ENCODE measurements at regions not wholly inside any gene's neighbourhood (a gene's known extent, or its start where the extent isn't known, plus 50 kb on each side); places are given as distances from the start of the nearest gene placed in this dataset.

DNA sequence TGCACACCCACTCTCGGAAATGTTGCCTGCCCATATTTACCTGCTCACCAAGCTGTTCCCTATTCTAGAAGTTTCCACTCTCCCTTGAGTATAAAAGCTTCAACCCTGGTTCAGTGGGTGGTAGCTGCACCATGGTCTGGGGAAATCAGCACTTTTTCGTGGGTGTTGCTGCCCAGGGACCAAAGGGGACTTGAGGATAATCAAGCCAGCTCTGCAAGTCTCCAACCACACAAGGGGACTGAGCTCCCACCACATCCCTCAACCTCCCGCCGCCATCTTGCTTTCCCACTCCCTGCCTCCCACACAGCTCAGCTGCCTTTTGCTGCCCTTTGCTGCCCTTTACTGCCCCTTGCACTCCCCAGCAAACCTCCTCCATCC, 210.0 kb downstream of the AUH start:
- TF ChIP-seq, protein P1, sequence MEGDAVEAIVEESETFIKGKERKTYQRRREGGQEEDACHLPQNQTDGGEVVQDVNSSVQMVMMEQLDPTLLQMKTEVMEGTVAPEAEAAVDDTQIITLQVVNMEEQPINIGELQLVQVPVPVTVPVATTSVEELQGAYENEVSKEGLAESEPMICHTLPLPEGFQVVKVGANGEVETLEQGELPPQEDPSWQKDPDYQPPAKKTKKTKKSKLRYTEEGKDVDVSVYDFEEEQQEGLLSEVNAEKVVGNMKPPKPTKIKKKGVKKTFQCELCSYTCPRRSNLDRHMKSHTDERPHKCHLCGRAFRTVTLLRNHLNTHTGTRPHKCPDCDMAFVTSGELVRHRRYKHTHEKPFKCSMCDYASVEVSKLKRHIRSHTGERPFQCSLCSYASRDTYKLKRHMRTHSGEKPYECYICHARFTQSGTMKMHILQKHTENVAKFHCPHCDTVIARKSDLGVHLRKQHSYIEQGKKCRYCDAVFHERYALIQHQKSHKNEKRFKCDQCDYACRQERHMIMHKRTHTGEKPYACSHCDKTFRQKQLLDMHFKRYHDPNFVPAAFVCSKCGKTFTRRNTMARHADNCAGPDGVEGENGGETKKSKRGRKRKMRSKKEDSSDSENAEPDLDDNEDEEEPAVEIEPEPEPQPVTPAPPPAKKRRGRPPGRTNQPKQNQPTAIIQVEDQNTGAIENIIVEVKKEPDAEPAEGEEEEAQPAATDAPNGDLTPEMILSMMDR (conservative IDR thresholded peaks at IDR 0.05) = no peak
- no peak for TF ChIP-seq ZFX (IDR thresholded peaks at IDR 0.05)
